HEK293 (cell line): ENCODE measurements at regions not wholly inside any gene's neighbourhood (a gene's known extent, or its start where the extent isn't known, plus 50 kb on each side); places are given as distances from the start of the nearest gene placed in this dataset.

Source experiments
- CTCF ChIA-PET: fragments of 350-600 bp; formaldehyde crosslinking; extraction: SDS; loops from one replicate; lab custom pipeline; 2021; ENCODE audit warnings: antibody characterized with exemption; lab: Yijun Ruan, JAX
- POLR2A ChIA-PET: fragments of 300-600 bp; formaldehyde crosslinking; extraction: SDS; loops from one replicate; lab custom pipeline; 2020; ENCODE audit warnings: antibody characterized with exemption, inconsistent platforms; lab: Yijun Ruan, JAX
- H3K27ac ChIP-seq: fragments of 200-500 bp; sonication (Bioruptor generic); 2 replicates; pipeline ENCODE4 v1.5.1; 2014; ENCODE audit warnings: low read depth, low read length, control low read depth, inconsistent platforms; ENCODE audit errors: extremely low read depth
- H3K36me3 ChIP-seq, 2 experiments: fragments of 200-500 bp in 1 of 2; sonication (Bioruptor generic) in 1 of 2; 1 replicate in 1 of 2; 2 replicates in 1 of 2; pipeline ENCODE4 v1.5.1; 2014 to 2017; ENCODE audit warnings: inconsistent platforms in 2 of 2, low read length in 2 of 2; ENCODE audit not compliant: control insufficient read depth in 2 of 2, insufficient read depth in 1 of 2
- H3K4me1 ChIP-seq: fragments of 200-500 bp; sonication (Bioruptor generic); 2 replicates; pipeline ENCODE4 v1.5.1; 2014; ENCODE audit warnings: mild to moderate bottlenecking, low read length, inconsistent platforms; ENCODE audit not compliant: control insufficient read depth, insufficient read depth
- H3K4me3 ChIP-seq: 2 replicates; pipeline ENCODE4 v1.5.1; 2011; ENCODE audit warnings: low read depth, mild to moderate bottlenecking, control low read depth, low read length, moderate library complexity
- H3K9me3 ChIP-seq: fragments of 200-500 bp; sonication (Bioruptor generic); 2 replicates; pipeline ENCODE4 v1.5.1; 2014; ENCODE audit warnings: low read depth, low read length, inconsistent platforms; ENCODE audit not compliant: control insufficient read depth, insufficient read depth
- IKZF3 ChIP-seq: fragments of 450-650 bp; IDR thresholded peaks from 2 replicates; pipeline ENCODE4 v1.5.0; 2018; ENCODE audit warnings: missing biosample characterization, mild to moderate bottlenecking, missing genetic modification characterization, moderate library complexity
- KLF16 ChIP-seq: fragments of 450-650 bp; formaldehyde crosslinking; IDR thresholded peaks from 2 replicates; pipeline ENCODE4 v1.5.1; 2017; ENCODE audit warnings: missing biosample characterization, missing genetic modification characterization
- MZF1 ChIP-seq: fragments of 450-650 bp; formaldehyde crosslinking; IDR thresholded peaks from 2 replicates; pipeline ENCODE4 v1.5.1; 2017; ENCODE audit warnings: missing biosample characterization, missing genetic modification characterization, borderline replicate concordance
- ZFHX2 ChIP-seq: fragments of 450-650 bp; formaldehyde crosslinking; conservative IDR thresholded peaks from 2 replicates; pipeline ENCODE4 v1.5.1; 2016; ENCODE audit warnings: missing biosample characterization, missing genetic modification characterization
- ZIC2 ChIP-seq: fragments of 450-650 bp; formaldehyde crosslinking; IDR thresholded peaks from 2 replicates; pipeline ENCODE4 v1.5.1; 2016; ENCODE audit warnings: missing biosample characterization, missing genetic modification characterization
- ZNF132 ChIP-seq: fragments of 450-650 bp; formaldehyde crosslinking; IDR thresholded peaks from 2 replicates; pipeline ENCODE4 v1.5.1; 2017; ENCODE audit warnings: missing biosample characterization, missing genetic modification characterization, borderline replicate concordance
- ZNF174 ChIP-seq: fragments of 450-650 bp; formaldehyde crosslinking; IDR thresholded peaks from 2 replicates; pipeline ENCODE4 v1.5.0; 2017; ENCODE audit warnings: missing biosample characterization, mild to moderate bottlenecking, missing genetic modification characterization
- ZNF184 ChIP-seq: fragments of 450-650 bp; IDR thresholded peaks from 2 replicates; pipeline ENCODE4 v1.5.1; 2018; ENCODE audit warnings: missing biosample characterization, mild to moderate bottlenecking, missing genetic modification characterization
- ZNF202 ChIP-seq: fragments of 450-650 bp; formaldehyde crosslinking; IDR thresholded peaks from 2 replicates; pipeline ENCODE4 v1.5.1; 2016; ENCODE audit warnings: missing biosample characterization, missing genetic modification characterization, borderline replicate concordance
- ZNF23 ChIP-seq: fragments of 450-650 bp; formaldehyde crosslinking; IDR thresholded peaks from 2 replicates; pipeline ENCODE4 v1.5.1; 2016; ENCODE audit warnings: missing biosample characterization, missing genetic modification characterization, borderline replicate concordance
- ZNF239 ChIP-seq: fragments of 450-650 bp; formaldehyde crosslinking; IDR thresholded peaks from 2 replicates; pipeline ENCODE4 v1.5.1; 2016; ENCODE audit warnings: missing biosample characterization, missing genetic modification characterization
- ZNF324 ChIP-seq: fragments of 450-650 bp; formaldehyde crosslinking; IDR thresholded peaks from 2 replicates; pipeline ENCODE4 v1.5.1; 2016; ENCODE audit warnings: missing biosample characterization, missing genetic modification characterization
- ZNF341 ChIP-seq: fragments of 450-650 bp; formaldehyde crosslinking; IDR thresholded peaks from 2 replicates; pipeline ENCODE4; 2016; ENCODE audit warnings: low read depth, missing biosample characterization, missing genetic modification characterization
- ZNF366 ChIP-seq: fragments of 450-650 bp; formaldehyde crosslinking; conservative IDR thresholded peaks from 2 replicates; pipeline ENCODE4 v1.5.1; 2016; ENCODE audit warnings: missing biosample characterization, missing genetic modification characterization
- ZNF433 ChIP-seq: fragments of 450-650 bp; formaldehyde crosslinking; IDR thresholded peaks from 2 replicates; pipeline ENCODE4 v1.5.1; 2016; ENCODE audit warnings: missing biosample characterization, missing genetic modification characterization, low read depth
- ZNF473 ChIP-seq: fragments of 450-650 bp; formaldehyde crosslinking; IDR thresholded peaks from 2 replicates; pipeline ENCODE4 v1.5.1; 2017; ENCODE audit warnings: missing biosample characterization, missing genetic modification characterization
- ZNF623 ChIP-seq: fragments of 450-650 bp; formaldehyde crosslinking; IDR thresholded peaks from 2 replicates; pipeline ENCODE4 v1.5.1; 2016; ENCODE audit warnings: missing biosample characterization, missing genetic modification characterization
- ZNF624 ChIP-seq: fragments of 450-650 bp; formaldehyde crosslinking; IDR thresholded peaks from 2 replicates; pipeline ENCODE4 v1.5.1; 2017; ENCODE audit warnings: missing biosample characterization, missing genetic modification characterization
- ZNF658 ChIP-seq: fragments of 450-650 bp; formaldehyde crosslinking; IDR thresholded peaks from 2 replicates; pipeline ENCODE4; 2016; ENCODE audit warnings: missing biosample characterization, missing genetic modification characterization
- ZNF792 ChIP-seq: fragments of 450-650 bp; formaldehyde crosslinking; IDR thresholded peaks from 2 replicates; pipeline ENCODE4 v1.5.1; 2016; ENCODE audit warnings: missing biosample characterization, missing genetic modification characterization
- TF ChIP-seq, protein P1 (sequence below): fragments of 450-650 bp; formaldehyde crosslinking; IDR thresholded peaks from 2 replicates; pipeline ENCODE4 v1.5.1; 2016; ENCODE audit warnings: missing biosample characterization, missing genetic modification characterization
- TF ChIP-seq, protein P2 (sequence below): fragments of 450-650 bp; formaldehyde crosslinking; IDR thresholded peaks from 2 replicates; pipeline ENCODE4 v1.5.1; 2016; ENCODE audit warnings: missing biosample characterization, missing genetic modification characterization
- TF ChIP-seq, protein P3 (sequence below): fragments of 450-650 bp; formaldehyde crosslinking; IDR thresholded peaks from 2 replicates; pipeline ENCODE4 v1.5.1; 2017; ENCODE audit warnings: missing biosample characterization, missing genetic modification characterization
- TF ChIP-seq, protein P4 (sequence below): fragments of 450-650 bp; formaldehyde crosslinking; IDR thresholded peaks from 2 replicates; pipeline ENCODE4 v1.5.1; 2016; ENCODE audit warnings: missing biosample characterization, missing genetic modification characterization
- TF ChIP-seq, protein P5 (sequence below): fragments of 450-650 bp; formaldehyde crosslinking; IDR thresholded peaks from 2 replicates; pipeline ENCODE4 v1.5.1; 2016; ENCODE audit warnings: missing biosample characterization, missing genetic modification characterization
- TF ChIP-seq, protein P6 (sequence below): fragments of 450-650 bp; formaldehyde crosslinking; IDR thresholded peaks from 2 replicates; pipeline ENCODE4 v1.5.1; 2016; ENCODE audit warnings: missing biosample characterization, missing genetic modification characterization
- TF ChIP-seq, protein P7 (sequence below): fragments of 450-650 bp; formaldehyde crosslinking; IDR thresholded peaks from 2 replicates; pipeline ENCODE4 v1.5.1; 2017; ENCODE audit warnings: missing biosample characterization, mild to moderate bottlenecking, missing genetic modification characterization, moderate library complexity

DNA sequence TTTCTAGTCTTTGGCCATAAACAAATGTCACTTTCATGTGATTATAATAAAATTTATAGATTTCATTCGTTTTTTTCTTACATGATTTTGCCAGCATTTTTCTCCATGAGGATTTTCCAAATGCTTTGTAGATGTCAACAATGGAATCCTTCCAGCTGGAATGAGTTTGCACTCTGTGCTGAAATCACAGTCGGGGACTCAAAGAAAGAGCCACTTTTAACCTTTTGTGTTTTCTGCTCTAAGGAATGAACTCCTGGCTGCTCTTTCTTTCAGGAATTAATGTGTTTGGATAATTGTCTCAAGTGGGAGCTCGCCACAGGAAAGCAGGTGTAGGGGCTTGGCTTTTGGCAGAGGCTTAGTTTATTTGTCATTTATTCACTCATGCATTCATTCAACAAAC is 372.3 kb upstream of the SALL1 start:
- TF ChIP-seq MZF1 (tag by site-specific recombination), result no peak
- TF ChIP-seq ZNF341 (tag by site-specific recombination), result no peak
- no peak for TF ChIP-seq ZNF473
- no peak for TF ChIP-seq ZNF239
- TF ChIP-seq ZNF324 (tag by site-specific recombination), result no peak
- no peak for TF ChIP-seq ZNF624 (tag by site-specific recombination)
- TF ChIP-seq, protein P1, sequence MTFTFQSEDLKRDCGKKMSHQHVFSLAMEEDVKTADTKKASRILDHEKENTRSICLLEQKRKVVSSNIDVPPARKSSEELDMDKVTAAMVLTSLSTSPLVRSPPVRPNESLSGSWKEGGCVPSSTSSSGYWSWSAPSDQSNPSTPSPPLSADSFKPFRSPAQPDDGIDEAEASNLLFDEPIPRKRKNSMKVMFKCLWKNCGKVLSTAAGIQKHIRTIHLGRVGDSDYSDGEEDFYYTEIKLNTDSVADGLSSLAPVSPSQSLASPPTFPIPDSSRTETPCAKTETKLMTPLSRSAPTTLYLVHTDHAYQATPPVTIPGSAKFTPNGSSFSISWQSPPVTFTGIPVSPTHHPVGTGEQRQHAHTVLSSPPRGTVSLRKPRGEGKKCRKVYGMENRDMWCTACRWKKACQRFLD (tag by site-specific recombination), result no peak
- TF ChIP-seq ZNF202, result no peak
- no peak for TF ChIP-seq ZNF792 (tag by site-specific recombination)
- TF ChIP-seq, protein P2, sequence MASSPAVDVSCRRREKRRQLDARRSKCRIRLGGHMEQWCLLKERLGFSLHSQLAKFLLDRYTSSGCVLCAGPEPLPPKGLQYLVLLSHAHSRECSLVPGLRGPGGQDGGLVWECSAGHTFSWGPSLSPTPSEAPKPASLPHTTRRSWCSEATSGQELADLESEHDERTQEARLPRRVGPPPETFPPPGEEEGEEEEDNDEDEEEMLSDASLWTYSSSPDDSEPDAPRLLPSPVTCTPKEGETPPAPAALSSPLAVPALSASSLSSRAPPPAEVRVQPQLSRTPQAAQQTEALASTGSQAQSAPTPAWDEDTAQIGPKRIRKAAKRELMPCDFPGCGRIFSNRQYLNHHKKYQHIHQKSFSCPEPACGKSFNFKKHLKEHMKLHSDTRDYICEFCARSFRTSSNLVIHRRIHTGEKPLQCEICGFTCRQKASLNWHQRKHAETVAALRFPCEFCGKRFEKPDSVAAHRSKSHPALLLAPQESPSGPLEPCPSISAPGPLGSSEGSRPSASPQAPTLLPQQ (tag by site-specific recombination), result no peak
- TF ChIP-seq, protein P3, sequence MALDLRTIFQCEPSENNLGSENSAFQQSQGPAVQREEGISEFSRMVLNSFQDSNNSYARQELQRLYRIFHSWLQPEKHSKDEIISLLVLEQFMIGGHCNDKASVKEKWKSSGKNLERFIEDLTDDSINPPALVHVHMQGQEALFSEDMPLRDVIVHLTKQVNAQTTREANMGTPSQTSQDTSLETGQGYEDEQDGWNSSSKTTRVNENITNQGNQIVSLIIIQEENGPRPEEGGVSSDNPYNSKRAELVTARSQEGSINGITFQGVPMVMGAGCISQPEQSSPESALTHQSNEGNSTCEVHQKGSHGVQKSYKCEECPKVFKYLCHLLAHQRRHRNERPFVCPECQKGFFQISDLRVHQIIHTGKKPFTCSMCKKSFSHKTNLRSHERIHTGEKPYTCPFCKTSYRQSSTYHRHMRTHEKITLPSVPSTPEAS (tag by site-specific recombination), result no peak
- TF ChIP-seq ZNF658 (tag by site-specific recombination), result no peak
- TF ChIP-seq ZNF174 (tag by site-specific recombination), result no peak
- TF ChIP-seq ZNF366 (tag by site-specific recombination), result no peak
- TF ChIP-seq, protein P4, sequence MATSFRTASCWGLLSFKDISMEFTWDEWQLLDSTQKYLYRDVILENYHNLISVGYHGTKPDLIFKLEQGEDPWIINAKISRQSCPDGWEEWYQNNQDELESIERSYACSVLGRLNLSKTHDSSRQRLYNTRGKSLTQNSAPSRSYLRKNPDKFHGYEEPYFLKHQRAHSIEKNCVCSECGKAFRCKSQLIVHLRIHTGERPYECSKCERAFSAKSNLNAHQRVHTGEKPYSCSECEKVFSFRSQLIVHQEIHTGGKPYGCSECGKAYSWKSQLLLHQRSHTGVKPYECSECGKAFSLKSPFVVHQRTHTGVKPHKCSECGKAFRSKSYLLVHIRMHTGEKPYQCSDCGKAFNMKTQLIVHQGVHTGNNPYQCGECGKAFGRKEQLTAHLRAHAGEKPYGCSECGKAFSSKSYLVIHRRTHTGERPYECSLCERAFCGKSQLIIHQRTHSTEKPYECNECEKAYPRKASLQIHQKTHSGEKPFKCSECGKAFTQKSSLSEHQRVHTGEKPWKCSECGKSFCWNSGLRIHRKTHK (tag by site-specific recombination), result no peak
- no peak for TF ChIP-seq ZIC2 (tag by site-specific recombination)
- no peak for TF ChIP-seq ZFHX2
- no peak for TF ChIP-seq ZNF23 (tag by site-specific recombination)
- no peak for TF ChIP-seq ZNF433
- no peaks in the 10 kb centered on the region for H3K9me3 ChIP-seq
- no peaks in the 10 kb centered on the region for H3K36me3 ChIP-seq
- H3K27ac ChIP-seq, result no peak overlapping the region
- POLR2A ChIA-PET, result no interaction called here
- CTCF ChIA-PET, result interaction anchor here (0.6 kb wide), 1 partner anchor 22 kb away, joined by 3 read pairs; no protein-coding TSS in a partner anchor
- no peak overlapping the region for H3K4me3 ChIP-seq
- peaks cover 9% of the 10 kb centered on the region; the same call in 1 of the 2 replicates for H3K4me1 ChIP-seq

DNA sequence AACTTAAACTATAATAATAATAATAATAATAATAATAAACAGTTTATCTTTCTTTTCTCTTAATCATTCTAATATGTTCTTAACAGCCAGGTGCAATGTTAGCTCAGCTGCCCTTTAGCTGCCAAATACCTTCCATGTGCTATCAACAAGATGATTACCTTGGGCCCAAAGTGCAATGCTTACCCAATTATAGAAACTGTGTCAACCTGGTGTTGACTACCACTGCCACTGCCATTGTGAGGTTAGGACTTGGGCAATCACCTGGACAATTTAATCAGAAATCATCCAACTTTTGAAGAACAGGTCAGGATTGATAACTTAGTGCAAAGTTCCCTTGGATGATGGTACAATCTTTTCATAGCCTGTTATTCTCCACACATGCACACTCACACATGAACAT is 371.8 kb upstream of the SALL1 start:
- Histone ChIP-seq H3K4me3 (no peak overlapping the region), H3K27ac (no peak overlapping the region), H3K4me1 (peaks cover 9% of the 10 kb centered on the region; the same call in 1 of the 2 replicates), H3K9me3 (no peaks in the 10 kb centered on the region), H3K36me3 (no peaks in the 10 kb centered on the region)
- ChIA-PET CTCF (no interaction called here), POLR2A (no interaction called here)
- no peak for TF ChIP-seq ZNF623 (tag by site-specific recombination)
- TF ChIP-seq, protein P5, sequence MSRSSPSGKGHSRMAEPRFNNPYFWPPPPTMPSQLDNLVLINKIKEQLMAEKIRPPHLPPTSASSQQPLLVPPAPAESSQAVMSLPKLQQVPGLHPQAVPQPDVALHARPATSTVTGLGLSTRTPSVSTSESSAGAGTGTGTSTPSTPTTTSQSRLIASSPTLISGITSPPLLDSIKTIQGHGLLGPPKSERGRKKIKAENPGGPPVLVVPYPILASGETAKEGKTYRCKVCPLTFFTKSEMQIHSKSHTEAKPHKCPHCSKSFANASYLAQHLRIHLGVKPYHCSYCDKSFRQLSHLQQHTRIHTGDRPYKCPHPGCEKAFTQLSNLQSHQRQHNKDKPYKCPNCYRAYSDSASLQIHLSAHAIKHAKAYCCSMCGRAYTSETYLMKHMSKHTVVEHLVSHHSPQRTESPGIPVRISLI (tag by site-specific recombination), result no peak
- TF ChIP-seq ZNF132 (tag by site-specific recombination), result no peak
- TF ChIP-seq, protein P6, sequence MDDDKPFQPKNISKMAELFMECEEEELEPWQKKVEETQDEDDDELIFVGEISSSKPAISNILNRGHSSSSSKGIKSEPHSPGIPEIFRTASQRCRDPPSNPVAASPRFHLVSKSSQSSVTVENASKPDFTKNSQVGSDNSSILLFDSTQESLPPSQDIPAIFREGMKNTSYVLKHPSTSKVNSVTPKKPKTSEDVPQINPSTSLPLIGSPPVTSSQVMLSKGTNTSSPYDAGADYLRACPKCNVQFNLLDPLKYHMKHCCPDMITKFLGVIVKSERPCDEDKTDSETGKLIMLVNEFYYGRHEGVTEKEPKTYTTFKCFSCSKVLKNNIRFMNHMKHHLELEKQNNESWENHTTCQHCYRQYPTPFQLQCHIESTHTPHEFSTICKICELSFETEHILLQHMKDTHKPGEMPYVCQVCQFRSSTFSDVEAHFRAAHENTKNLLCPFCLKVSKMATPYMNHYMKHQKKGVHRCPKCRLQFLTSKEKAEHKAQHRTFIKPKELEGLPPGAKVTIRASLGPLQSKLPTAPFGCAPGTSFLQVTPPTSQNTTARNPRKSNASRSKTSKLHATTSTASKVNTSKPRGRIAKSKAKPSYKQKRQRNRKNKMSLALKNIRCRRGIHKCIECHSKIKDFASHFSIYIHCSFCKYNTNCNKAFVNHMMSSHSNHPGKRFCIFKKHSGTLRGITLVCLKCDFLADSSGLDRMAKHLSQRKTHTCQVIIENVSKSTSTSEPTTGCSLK (tag by site-specific recombination), result no peak
- no peak for TF ChIP-seq ZNF184 (tag by site-specific recombination)
- TF ChIP-seq, protein P7, sequence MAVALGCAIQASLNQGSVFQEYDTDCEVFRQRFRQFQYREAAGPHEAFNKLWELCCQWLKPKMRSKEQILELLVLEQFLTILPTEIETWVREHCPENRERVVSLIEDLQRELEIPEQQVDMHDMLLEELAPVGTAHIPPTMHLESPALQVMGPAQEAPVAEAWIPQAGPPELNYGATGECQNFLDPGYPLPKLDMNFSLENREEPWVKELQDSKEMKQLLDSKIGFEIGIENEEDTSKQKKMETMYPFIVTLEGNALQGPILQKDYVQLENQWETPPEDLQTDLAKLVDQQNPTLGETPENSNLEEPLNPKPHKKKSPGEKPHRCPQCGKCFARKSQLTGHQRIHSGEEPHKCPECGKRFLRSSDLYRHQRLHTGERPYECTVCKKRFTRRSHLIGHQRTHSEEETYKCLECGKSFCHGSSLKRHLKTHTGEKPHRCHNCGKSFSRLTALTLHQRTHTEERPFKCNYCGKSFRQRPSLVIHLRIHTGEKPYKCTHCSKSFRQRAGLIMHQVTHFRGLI (tag by site-specific recombination), result no peak
- no peak for TF ChIP-seq IKZF3 (tag by site-specific recombination)
- TF ChIP-seq KLF16 (tag by site-specific recombination), result no peak
